Kidney (tissue), 13 donors: ENCODE measurements at regions not wholly inside any gene's neighbourhood (a gene's known extent, or its start where the extent isn't known, plus 50 kb on each side); places are given as distances from the start of the nearest gene placed in this dataset.

ENCODE experiments used
- DNase-seq, 5 donors: peaks; one replicate each; pipeline ENCODE4 v3.0.0-alpha.2; 2013 to 2020
- FAIRE-seq: peaks from 2 replicates; lab custom pipeline; 2012; peaks lifted over from hg19 to GRCh38; lab: Jason Lieb, UNC
- H3K27ac ChIP-seq, 2 donors: one replicate each; pipeline ENCODE4 v1.7.0; 2013; ENCODE audit warnings: low read depth in 2 of 2, low read length in 2 of 2, inconsistent platforms in 1 of 2
- H3K27me3 ChIP-seq: one replicate; pipeline ENCODE4 v1.7.1; 2013; ENCODE audit warnings: low read length, inconsistent platforms; ENCODE audit not compliant: control insufficient read depth, insufficient read depth
- H3K36me3 ChIP-seq, 3 donors: one replicate each; pipeline versions ENCODE4 v1.7.0 to v1.7.1; 2013; ENCODE audit warnings: low read length in 3 of 3, control low read depth in 1 of 3, inconsistent platforms in 1 of 3; ENCODE audit not compliant: insufficient read depth in 3 of 3, control insufficient read depth in 2 of 3
- H3K4me1 ChIP-seq, 3 donors: one replicate each; pipeline versions ENCODE4 v1.7.0 to v1.7.1; 2013; ENCODE audit warnings: low read length in 3 of 3, inconsistent platforms in 1 of 3, low read depth in 1 of 3; ENCODE audit not compliant: control insufficient read depth in 2 of 3, insufficient read depth in 2 of 3
- H3K4me3 ChIP-seq, 3 donors: one replicate each; pipeline versions ENCODE4 v1.7.0 to v1.8.1; 2013; ENCODE audit warnings: low read length in 3 of 3, control low read depth in 1 of 3, inconsistent platforms in 1 of 3
- H3K9ac ChIP-seq, 3 donors: one replicate each; pipeline versions ENCODE4 v1.7.0 to v1.7.1; 2013; ENCODE audit warnings: low read length in 3 of 3, control low read depth in 1 of 3, inconsistent platforms in 1 of 3
- H3K9me3 ChIP-seq, 3 donors: one replicate each; pipeline versions ENCODE4 v1.7.0 to v1.7.1; 2013; ENCODE audit warnings: low read length in 3 of 3, control low read depth in 1 of 3, inconsistent platforms in 1 of 3; ENCODE audit not compliant: control insufficient read depth in 2 of 3, insufficient read depth in 1 of 3
- intact Hi-C: fragments of 100-400 bp; cut with DNase I; formaldehyde crosslinking; loops from one replicate; pipeline ENCODE4 v1.11.1; 2022
- TF ChIP-seq, protein P1 (sequence below): IDR thresholded peaks from 3 replicates; pipeline ENCODE4 v1.5.1; 2012; ENCODE audit warnings: mild to moderate bottlenecking, moderate library complexity, borderline replicate concordance; ENCODE audit not compliant: insufficient read depth; ENCODE audit errors: extremely low read depth
- donor health status: control.
- donor health status: control.
- donor health status: control.
- donor health status: control.
- donor health status: control.
- donor health status: DM: yes; HTN: yes; CAD: no.
- donor health status: Normal renal cell carcinoma (clear cell type).

DNA sequence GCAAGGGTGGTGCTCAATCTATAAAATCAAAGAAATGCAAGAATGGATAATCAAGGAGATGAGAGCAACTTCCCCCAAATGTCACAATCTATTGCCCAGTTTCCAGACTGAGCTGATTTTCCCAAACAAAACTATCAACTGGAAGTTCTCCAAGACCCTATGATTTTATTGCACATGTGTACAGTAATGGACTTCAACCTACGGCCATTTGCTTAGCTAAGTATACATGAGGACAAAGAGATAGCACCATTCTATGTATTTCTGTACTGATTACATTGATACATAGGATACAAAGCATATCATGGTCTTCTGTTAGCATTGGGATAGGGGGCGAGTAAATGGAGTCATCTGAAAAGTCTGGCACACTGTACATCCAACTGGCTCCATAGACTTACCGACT, 407.8 kb downstream of the GABRG1 start:
- Histone ChIP-seq H3K9ac (no peak overlapping the region), H3K36me3 (no peaks in the 10 kb centered on the region), H3K27me3 (no peaks in the 10 kb centered on the region), H3K27ac (no peak overlapping the region), H3K4me1 (no peaks in the 10 kb centered on the region), H3K4me3 (no peak overlapping the region), H3K9me3 (peaks cover 0 to 3% (median 0%) of the 10 kb centered on the region in 3 donors)
- FAIRE-seq = no peak
- DNase-seq = no peak
- intact Hi-C loops = no loop called here
- TF ChIP-seq, protein P1, sequence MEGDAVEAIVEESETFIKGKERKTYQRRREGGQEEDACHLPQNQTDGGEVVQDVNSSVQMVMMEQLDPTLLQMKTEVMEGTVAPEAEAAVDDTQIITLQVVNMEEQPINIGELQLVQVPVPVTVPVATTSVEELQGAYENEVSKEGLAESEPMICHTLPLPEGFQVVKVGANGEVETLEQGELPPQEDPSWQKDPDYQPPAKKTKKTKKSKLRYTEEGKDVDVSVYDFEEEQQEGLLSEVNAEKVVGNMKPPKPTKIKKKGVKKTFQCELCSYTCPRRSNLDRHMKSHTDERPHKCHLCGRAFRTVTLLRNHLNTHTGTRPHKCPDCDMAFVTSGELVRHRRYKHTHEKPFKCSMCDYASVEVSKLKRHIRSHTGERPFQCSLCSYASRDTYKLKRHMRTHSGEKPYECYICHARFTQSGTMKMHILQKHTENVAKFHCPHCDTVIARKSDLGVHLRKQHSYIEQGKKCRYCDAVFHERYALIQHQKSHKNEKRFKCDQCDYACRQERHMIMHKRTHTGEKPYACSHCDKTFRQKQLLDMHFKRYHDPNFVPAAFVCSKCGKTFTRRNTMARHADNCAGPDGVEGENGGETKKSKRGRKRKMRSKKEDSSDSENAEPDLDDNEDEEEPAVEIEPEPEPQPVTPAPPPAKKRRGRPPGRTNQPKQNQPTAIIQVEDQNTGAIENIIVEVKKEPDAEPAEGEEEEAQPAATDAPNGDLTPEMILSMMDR = no peak

DNA sequence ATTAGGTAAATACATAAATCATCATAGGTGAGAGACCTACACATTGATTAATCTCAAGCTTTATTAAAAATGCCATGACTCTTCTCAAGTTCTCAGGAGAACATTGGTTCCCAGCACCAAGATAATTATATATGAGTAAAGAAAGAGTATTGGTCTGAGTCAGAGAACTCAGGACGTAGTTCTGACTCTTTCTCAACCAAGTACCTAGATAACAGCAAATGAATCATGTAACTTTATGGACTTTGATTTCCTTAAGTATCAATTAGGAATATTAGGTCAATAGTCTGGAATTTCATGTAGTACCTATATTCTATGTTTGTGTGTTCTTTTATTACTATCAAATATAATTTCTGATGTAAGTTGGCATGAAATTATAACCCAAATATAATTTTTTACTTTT, 409.9 kb downstream of the GABRG1 start:
- no peaks in the 10 kb centered on the region for H3K27me3 ChIP-seq
- H3K4me1 ChIP-seq = no peaks in the 10 kb centered on the region
- no peak overlapping the region for H3K9ac ChIP-seq
- TF ChIP-seq, protein P1 = no peak
- intact Hi-C loops = no loop called here
- no peaks in the 10 kb centered on the region for H3K36me3 ChIP-seq
- no peaks in the 10 kb centered on the region for H3K9me3 ChIP-seq
- FAIRE-seq = no peak
- no peak overlapping the region for H3K27ac ChIP-seq
- H3K4me3 ChIP-seq = no peak overlapping the region
- no peak for DNase-seq

DNA sequence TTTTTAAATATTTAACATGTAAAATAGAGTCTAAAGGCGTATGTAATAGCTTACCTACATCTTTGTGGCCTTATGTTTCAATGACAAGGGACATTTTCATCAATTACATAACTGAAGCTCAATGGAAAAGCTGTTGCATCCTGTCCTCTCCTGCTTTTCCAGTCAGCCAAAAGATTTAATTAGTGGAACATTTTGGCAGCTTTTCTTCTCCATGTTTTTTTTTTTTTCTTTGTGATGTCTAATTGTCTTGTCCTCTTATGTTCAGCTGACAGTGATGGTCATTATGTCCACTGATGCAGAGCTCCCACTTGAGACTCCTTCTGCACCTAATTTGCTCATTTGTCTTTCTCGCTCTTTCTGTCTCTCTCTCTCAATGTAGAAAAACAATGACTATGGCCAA, 422.2 kb downstream of the GABRG1 start:
- DNase-seq (no peak), FAIRE-seq (no peak)
- no peaks in the 10 kb centered on the region for H3K27me3 ChIP-seq
- H3K36me3 ChIP-seq = no peaks in the 10 kb centered on the region
- H3K9ac ChIP-seq = no peak overlapping the region
- no peaks in the 10 kb centered on the region for H3K4me1 ChIP-seq
- intact Hi-C loops = no loop called here
- H3K9me3 ChIP-seq = no peaks in the 10 kb centered on the region
- TF ChIP-seq, protein P1 = no peak
- no peak overlapping the region for H3K4me3 ChIP-seq
- no peak overlapping the region for H3K27ac ChIP-seq

DNA sequence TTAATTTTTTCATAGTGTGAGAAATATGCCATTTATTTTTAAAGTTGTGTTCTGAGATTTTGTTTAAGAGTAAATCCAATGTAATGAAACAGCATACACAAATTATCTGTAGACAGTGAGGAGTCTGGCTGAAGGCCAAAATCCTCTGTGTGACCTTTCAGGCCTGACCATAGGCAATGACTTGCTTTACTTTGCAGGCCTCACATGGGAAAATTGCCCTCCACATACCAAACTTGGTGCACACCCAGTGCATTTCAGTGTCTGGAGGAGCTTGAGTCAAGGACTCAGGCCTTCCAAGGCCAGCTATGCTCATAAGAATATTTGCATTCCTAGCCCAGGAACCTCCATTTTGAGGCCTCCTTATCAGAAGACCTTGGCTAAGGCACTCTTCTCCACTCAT, 430.1 kb downstream of the GABRG1 start:
- H3K36me3 ChIP-seq = no peaks in the 10 kb centered on the region
- peak in 1 of 5 donors; percentile 2 for DNase-seq
- FAIRE-seq = no peak
- no peaks in the 10 kb centered on the region for H3K27me3 ChIP-seq
- no peak overlapping the region for H3K4me3 ChIP-seq
- no peaks in the 10 kb centered on the region for H3K4me1 ChIP-seq
- H3K27ac ChIP-seq = no peak overlapping the region
- TF ChIP-seq, protein P1 = no peak
- no peaks in the 10 kb centered on the region for H3K9me3 ChIP-seq
- no peak overlapping the region for H3K9ac ChIP-seq
- intact Hi-C loops = no loop called here
